ENCODE measurements at regions not wholly inside any gene's neighbourhood (a gene's known extent, or its start where the extent isn't known, plus 50 kb on each side); places are given as distances from the start of the nearest gene placed in this dataset.

DNA sequence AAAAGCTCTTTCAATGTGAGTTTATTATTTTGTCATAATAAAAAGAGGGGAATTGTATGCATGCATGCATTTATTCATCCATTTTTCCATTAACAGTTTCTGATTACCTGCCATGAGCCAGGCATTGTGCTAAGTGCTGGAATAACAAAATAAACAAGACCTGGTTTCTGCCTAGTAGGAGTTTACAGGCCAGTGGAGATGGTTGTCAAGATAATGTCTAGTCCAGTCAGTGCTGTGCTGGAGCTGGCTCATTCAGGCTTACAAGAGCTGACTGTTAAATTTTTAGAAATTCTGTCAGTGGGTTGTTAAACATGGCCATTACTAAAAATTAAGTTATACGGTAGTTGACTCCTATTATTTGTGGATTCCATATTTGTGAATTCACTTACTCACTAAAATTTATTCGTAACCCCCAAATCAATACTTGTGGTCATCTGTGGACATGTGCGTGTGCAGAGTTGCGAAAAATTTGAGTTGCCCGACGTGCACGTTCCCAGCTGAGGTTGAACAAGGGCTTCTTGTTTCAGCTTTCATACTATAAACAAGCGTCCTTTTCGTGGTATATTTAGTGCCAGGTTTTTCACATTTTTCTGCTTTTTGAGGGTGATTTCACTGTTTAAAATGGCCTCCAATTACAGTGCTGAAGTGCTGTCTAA is 172.3 kb upstream of the RPS6KA3 start:
- no peak for DNase-seq (ENCODE audit: extremely low read depth, low read depth)

DNA sequence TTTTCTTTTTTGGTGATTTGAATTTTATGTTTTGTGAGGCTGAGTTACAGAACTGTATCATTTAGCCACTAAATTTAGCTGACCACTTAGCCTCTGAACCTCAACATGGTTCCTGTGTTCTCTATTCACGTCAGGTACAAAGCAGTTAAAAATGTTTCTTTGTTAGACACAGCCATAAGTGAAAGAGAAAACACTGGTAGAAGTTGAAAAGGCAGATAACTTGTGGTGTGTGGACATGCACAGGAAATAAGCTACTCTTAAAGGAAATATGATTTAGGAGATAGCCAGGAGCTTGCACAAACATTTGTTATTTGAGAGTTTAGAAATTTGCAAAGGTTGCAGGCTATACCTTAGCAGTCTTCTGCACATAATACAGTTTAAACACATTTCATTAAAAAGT is 171.0 kb upstream of the RPS6KA3 start:
- no peak for DNase-seq (ENCODE audit: extremely low read depth, low read depth)

DNA sequence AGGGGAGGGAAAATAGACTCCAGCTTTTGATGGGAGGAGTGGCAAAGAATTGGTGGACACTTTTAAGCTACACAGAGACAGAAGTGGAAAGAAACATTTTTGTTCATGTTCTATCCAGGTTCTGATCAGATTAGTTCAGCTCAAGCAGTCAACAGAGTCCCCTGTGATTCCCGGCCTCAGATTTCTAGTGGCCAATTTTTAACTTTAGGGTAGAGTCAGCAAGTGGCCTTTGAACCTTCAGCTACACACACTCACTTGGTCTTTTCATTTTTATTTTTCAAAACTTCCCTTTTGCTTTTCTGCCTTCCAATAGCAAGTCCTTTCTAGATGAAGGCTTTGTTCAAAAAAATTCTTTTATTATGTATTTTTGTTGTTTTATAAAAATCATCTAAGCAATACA is 169.2 kb upstream of the RPS6KA3 start:
- no peak for DNase-seq (ENCODE audit: extremely low read depth, low read depth)

DNA sequence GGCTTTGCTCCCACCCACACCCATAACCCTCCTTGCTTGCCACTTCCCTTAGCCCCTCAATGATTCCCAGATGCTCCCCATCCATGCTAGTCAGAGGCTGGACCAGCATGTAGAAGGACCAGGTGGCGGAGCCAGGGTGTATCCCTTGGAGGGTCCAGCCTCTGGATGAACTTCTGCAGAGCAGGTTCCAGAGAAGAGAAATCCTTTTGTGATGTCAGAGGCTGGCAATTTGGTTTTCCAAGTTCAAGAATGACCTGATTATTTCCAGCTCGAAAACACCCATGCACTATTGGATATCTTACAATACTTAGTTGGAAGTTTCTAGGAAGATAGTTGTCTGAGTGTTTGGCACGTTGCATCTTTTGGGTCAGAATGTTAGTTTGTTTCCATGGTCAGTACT is 168.3 kb upstream of the RPS6KA3 start:
- no peak for DNase-seq (ENCODE audit: extremely low read depth, low read depth)

DNA sequence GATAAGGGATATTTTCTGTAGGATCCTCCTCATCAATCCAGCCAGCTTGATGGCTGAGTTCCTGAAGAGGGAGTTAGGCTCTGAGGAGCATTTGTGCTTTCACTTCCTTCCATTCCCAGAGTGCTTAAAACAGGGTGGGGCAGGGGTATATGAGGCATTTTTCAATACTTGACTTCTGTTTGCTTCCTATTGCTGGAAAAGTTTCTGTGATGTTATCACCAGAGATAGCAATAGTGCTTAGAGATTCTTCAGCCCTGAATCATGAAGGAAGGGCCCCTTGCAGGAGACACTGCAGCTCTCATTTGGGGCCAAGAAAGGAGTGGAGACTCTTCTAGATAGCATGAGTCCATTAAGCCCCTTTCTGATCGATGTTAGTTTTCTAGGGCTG is 166.7 kb upstream of the RPS6KA3 start:
- DNase-seq (ENCODE audit: extremely low read depth, low read depth) = no peak

DNA sequence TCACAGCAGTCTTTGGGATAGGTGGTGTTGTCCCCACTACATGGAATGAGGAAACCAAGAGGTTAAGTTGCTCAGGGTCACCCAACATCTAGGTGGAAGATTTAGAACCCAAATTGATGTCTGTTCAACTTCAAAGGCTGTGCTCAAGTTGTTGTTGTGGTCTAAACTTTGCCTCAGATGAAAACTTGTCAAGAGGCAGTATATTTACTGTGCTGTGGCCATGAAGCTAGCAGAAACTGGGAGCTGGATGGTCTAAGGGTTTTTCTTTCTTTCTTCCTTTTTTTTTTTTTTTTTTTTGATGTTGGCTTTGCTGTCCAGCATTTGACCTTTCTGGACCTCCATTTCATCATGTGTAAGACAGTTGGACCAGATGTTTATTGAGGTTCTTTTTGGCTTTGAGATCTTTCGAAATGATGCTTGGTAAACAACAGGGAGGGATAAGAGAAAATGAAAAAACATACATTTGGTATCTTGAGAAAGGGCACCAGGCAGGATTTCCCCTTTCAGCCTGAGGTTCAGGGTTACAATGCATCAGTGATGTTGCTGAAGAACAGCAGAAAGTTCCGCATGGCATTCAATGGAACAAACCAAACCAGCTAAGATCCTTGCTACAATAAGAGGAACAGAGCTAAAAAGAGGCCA is 166.2 kb upstream of the RPS6KA3 start:
- no peak for DNase-seq (ENCODE audit: extremely low read depth, low read depth)

DNA sequence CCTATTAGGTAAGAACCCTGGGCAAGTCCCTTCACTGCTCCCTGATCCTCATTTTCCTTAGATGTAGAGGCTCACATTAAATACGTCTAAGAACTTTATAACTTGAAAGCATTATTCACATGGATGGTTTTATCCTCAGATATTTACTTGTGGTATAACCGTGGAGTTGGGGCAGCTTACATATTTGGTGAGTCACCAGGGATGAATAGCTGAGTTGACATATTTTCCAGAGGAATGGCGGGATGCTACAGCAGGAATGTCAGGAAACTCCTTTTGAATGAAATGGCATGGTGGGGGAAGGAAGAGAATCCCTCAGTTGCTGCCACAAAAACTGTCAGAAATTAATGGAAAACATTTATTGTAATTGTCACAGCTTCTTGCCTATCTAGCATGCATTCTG is 165.3 kb upstream of the RPS6KA3 start:
- no peak for DNase-seq (ENCODE audit: extremely low read depth, low read depth)

DNA sequence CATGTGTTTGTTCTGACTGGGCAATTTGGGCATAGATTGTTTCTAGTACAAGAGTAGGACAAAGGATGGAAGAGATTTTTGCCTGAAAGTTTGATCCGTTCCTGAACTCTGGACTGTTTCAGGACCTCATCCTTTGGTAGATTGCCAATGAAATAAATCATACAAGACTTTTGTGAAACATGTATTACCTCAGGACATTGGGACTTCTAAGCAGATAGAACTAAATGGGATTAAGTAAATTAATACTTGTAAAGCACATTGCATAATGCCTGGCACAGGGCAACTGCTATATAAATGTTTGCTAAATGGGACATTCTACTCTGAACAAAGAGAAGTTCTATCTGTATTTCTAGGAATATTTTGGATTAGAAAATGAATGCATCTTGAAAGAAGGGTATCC is 164.8 kb upstream of the RPS6KA3 start:
- no peak for DNase-seq (ENCODE audit: extremely low read depth, low read depth)

DNA sequence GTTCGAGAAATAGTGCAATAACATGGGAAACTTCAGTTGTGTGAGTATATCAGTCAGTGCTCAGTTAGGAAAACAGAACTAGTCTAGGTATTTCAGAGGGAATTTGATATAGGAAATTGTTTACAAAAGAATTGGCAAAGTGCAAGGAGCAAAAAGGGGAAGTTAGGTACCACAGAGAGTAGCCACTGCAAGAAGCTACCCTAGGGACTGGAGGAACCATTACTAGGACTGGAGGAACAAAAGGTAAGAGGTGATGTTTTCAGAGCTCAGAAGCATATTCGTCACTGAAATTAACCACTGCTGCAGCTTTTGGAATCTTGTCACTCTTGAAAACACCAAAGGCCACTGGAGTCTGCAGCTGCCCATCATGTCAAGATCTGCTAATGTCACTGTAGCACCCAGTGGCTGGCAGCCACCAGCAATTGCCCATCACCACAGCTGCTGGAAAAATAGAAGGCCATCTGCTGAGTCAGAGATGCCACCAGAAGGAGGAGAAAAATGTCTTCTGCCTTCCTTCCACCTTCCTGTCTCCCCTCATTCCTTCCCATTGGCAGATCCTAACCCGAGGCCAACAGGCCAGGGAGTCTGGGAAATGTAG is 160.6 kb upstream of the RPS6KA3 start:
- no peak for DNase-seq (ENCODE audit: extremely low read depth, low read depth)

DNA sequence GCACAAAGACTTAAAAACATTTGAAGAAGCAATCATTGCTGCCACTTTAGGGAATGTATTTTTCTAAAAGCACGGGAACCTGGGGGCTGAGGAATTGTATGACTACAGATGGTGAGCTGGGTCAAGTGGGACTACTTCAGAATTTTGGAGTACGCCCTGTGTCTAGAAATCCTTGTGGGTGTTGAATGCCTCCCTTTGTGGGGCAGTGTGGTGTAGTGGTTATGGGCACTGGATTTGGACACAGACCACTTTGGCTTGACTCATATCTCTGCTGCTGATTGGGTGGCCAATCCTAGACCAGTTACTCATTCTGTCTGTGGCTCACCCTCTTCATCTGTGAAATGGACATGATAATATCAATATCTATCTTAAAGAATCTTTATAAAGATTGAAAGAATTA is 155.0 kb upstream of the RPS6KA3 start:
- no peak for DNase-seq (ENCODE audit: extremely low read depth, low read depth)

DNA sequence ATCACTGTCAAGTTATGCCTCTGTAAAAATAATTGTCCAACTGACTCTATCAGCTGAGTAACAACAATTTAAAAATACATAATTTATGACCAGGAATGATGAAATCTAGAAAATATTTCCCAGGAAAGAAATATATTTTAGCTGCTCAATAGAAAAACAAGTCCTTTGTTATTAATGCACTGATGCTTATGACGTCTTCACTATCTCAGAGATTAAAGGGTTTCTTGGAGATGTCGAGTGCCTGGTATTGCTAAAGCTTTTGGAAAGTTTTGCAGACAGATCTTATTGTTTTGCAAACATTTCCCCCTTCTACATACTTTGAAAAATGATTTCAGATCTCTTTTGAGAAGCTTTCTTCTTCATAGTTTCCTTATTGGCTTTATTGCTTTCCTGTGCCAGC is 154.6 kb upstream of the RPS6KA3 start:
- DNase-seq (ENCODE audit: extremely low read depth, low read depth) = no peak

DNA sequence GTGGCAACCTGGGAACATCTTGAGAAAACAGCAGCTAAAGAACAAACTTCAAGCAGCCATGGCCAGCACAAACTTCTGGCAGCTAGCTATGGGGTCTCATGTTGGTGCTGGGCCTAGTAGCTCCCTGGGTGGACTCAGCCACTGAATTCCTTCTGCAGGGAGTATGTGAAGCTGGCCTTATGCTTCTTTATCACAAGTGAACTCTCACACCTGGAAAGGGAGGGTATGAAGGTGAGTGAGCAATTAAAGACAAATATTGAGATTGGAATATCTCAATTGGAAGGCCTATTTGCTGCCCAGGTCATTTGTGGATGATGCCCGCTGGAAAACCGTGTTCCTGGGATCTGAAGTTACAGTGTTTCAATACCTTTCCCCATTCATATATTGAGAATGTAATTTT is 153.3 kb upstream of the RPS6KA3 start:
- DNase-seq (ENCODE audit: extremely low read depth, low read depth) = no peak

DNA sequence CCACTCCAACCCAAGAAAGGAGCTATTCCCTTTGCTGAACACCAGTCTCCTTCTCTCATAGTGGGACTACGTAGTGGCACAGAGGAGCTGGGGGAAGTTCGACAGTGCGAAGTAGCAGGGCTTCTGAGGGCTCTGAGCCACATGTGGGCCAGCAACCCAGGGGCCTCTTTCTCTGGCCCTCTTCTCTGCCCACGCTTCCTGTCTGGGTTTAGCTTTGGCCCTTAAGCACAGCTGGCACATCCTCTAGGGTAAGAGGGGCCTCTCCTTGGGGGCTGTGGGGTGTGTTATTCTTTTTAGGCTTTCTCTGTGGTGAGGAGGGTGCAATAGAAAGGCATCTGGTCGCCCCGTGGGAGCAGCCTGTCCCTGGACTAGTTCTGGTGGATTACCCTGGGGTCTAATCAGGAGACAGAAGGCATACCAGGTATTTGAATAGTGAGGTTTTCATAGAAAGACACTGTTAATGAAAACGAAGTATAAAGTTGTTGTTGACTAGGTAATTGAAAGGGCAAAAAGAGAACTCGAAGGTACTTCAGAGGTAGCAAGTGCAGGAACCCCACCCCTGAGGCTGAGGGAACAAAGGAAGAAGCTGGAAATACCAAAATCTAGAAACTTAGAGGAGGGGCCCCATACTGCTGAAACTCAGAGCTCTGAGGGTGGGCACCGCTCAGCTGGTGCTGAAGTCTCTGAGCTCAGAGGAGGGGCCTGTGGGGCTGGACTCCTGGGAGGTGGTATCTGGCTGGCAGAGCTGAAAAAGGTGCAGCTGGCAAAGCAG is 151.9 kb upstream of the RPS6KA3 start:
- DNase-seq (ENCODE audit: extremely low read depth, low read depth) = no peak

DNA sequence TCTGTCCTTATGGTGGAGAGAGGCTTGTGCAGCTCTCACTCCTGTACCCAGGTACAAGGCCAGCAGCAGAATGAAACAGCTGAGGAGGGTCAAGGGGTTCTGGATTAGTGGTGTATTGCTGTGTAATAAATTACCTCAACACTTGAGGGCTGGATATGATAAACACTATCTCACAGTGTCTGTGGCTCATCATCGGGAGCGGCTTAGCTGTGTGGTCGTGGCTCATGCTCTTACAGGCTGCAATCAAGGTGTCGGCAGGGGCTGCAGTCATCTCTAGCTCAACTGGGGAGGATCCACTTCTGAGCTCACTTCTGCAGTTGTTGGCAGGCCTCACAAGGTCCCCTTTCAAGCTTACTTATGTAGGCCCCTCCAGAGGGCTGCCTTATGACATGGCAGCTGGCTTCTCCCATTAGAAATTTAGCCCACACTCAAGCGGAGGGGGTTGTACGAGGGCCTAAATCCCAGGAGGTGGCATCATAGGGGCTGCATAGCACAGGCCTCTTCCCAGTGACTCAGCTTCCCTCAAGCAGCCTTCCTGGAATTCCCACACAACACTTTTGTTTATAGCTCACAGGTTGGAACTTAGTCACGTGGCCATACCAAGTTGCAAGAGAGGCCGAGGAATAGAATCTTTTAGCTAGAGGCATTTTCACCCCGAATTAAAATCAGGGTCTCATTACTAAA is 148.2 kb upstream of the RPS6KA3 start:
- DNase-seq (ENCODE audit: extremely low read depth, low read depth) = no peak

DNA sequence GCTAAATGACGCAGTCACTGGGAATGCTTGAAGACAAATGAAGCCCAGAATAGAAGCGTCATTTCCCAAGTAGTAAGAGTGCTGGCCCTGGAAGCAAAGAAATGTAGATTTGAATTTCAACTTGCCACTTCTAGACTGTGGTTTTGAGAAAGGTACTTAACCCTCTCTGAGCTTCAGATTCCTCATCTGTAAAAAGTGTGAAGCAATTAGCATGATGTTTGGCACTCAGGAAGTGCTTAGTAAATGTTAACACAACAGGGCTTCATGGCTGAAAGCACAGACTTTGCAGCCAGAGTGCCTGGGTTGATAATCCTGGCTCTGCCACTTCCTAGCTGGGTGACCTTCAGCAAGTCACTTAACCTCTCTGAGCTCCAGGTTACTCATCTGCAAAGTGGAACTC is 147.4 kb upstream of the RPS6KA3 start:
- DNase-seq (ENCODE audit: extremely low read depth, low read depth) = no peak

DNA sequence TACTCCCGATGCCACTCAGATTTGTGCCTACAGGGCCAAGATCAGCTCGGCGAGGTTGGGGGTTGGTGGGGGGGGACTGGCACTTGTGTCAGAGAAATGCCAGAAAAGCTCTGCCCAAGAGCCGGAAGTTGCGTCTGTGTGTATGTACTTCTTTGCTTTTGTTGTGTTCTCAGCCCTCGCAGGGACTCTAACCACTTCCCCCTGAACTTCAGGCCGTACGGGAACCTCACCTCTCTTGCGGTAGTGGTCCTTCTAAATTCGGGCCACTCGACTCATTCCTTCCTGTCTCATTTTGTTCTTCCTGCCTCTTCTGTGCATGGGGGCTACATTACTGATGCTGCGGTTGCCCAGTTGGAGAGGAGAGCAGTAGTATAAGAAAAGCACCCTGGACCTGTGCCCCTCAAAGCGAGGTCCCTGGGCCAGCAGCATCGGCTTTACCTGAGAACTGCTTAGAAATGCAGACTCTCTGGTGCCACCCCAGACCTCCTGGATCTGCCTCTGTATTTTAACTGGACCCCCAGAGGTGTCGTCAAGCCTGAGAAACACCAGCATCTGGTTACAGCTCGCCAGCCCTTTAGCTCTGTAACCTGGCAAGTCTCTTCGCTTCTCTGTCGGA is 146.3 kb upstream of the RPS6KA3 start:
- DNase-seq (ENCODE audit: extremely low read depth, low read depth) = no peak

DNA sequence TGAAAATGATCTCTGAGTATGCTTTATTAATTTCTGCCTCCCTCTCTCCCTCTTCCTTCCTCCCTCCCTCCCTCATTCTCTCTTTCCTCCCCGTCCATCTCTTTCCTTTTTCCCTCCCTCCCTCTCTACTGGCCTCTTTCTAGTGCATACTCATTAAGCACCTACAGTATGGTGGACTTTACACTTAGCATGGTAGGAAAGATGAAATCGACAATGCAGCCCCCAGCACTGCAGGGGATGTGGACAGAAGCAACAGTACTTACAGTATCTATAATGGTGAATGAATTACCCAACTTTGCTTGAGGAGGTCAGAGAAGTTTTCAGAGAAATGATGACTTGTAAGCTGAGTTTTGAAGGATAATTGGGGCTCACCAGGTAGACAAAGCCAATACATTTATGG is 143.8 kb upstream of the RPS6KA3 start:
- no peak for DNase-seq (ENCODE audit: extremely low read depth, low read depth)

DNA sequence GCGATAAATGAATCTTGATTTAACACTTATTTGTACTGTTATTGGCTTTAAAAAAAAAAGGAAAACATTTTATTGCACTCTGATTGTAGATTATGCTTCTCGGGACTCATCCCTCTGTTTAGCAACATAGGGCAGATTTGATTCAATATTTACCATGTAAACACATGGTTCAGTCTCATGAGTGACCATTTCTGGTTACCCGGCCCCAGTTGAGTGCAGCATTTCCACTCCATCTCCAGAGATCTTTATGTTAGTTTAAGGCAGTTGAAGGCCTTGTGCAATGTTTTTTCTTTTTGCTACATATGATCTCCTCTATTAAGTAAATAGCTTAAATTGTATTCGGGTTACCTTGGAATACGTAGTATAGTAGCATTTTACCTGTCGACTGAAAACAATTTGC is 143.3 kb upstream of the RPS6KA3 start:
- no peak for DNase-seq (ENCODE audit: extremely low read depth, low read depth)

DNA sequence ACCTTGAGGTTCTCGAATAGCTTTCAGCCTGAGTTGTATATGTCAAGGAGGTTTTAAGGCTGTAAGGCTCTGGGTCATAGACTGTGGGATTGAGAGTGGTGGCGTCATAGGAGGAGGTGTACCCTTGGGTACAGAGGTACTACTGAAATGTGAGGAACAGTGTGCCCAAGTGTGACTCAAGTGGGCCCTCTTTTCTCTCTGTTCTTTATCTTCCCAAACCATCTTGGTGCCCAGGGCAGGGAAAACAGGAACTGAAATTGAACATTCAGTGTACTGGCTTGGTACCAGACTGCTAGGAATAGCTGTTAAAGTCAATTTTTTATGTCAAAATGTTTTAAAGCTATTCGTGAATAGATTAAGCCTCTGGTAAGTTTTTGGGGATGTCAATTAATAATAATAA is 136.2 kb upstream of the RPS6KA3 start:
- DNase-seq (ENCODE audit: extremely low read depth, low read depth) = no peak

DNA sequence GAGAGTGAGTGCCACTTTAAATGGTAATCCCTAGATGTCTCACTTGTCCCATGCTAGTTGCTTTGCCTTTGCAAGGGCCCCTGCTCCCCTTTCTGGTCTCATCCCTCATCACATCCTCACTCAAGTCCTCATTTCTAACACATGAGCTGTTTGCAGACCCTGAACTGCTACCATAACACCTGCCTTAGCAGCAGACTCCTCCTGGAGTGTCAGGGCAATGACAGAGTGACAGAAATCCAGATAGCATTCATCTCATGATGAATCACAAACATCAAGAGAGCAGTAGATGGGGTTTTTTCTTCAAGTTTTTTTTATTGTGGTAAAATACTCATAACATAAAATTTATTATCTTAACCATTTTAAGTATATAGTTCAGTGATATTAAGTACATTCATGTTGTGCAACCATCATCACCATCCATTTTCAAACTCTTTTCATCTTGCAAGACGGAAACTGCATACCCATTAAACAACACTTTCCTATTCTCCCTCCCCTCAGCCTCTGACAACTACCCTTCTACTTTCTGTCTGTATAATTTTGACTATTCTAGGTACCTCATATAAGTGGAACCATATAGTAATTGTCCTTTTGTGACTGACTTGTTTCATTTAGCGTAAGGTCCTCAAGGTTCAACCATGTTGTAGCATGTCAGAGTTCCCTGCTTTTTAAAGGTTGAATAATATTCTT is 133.2 kb upstream of the RPS6KA3 start:
- DNase-seq (ENCODE audit: extremely low read depth, low read depth) = no peak
